HTR-8/SVneo (cell line): ENCODE measurements at regions not wholly inside any gene's neighbourhood (a gene's known extent, or its start where the extent isn't known, plus 50 kb on each side); places are given as distances from the start of the nearest gene placed in this dataset.
"Not testable (repeated sequence)": the region's sequence is repeated elsewhere in the genome, so short reads cannot be mapped to it uniquely, and the experiment has no call there.

Experiments used
- DNase-seq: peaks from one replicate; pipeline ENCODE4 v3.0.0; 2011; ENCODE audit warnings: low spot score, mixed read lengths; ENCODE audit not compliant: insufficient read length
- FAIRE-seq: peaks from 2 replicates; lab custom pipeline; 2011; peaks lifted over from hg19 to GRCh38; lab: Jason Lieb, UNC

DNA sequence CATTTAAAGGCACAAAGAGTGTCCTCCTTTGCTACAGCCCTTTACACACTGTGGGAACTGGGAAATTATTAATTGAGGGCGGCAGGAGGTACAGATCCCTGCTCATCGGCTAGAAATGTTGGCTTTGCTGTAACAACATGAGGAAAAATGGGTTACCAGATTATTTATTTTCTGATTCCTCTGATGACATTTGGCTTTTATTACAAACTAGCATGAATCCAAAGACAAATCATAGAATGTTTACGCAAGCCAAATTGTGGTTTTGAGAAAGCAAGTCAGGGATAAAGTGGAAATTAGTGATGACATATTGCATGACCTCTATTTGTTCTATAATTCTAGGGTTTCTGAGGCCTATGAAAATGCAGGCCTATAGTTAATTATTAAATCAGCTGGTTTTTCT, 126.1 kb upstream of the TMEM196 start:
- no peak for DNase-seq
- no peak for FAIRE-seq

GRCh38 chr7:19882893-19883292, 109.5 kb upstream of the TMEM196 start:
- FAIRE-seq, DNase-seq: not testable (repeated sequence)

DNA sequence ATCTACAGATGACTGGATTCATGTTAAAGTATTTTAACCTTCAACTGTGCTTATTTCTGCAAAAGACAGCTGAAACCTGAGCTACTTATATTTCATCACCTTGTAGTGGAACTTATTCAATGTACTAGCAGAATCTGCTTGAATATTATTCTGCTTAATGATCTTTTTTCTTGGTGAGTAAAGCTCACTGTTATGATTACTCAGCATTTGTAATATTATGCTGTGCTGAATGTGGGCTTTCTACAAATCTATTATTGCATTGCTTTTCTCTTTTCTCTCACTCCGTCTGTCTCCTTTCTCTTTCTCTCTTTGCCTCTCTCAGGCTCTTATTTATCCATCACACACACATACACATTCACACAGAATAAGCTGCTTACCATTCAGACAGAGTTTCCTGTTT, 98.7 kb upstream of the TMEM196 start:
- FAIRE-seq: no peak
- no peak for DNase-seq

- no peak for DNase-seq
- no peak for FAIRE-seq
These were observed 97.7 kb upstream of the TMEM196 start for GRCh38 chr7:19871102-19871501.

DNA sequence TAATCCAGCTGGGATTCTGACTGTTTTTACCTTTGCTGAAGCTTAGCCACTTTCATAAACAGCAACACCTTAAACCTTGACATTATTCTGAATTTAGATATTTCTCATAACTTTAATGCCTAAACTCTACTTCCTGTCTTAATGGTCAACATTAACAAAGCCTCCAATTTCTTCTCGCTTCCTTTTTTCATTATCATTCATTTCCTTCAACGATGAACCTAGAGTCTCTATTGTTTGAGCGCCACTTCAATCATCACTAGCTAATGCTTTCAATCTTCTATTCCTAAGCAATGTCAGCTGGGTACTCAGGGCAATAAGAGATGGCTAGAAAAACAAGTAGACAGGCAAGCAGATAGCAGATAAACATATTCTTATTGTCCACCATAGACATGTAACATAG, 96.6 kb upstream of the TMEM196 start:
- no peak for DNase-seq
- FAIRE-seq: no peak

DNA sequence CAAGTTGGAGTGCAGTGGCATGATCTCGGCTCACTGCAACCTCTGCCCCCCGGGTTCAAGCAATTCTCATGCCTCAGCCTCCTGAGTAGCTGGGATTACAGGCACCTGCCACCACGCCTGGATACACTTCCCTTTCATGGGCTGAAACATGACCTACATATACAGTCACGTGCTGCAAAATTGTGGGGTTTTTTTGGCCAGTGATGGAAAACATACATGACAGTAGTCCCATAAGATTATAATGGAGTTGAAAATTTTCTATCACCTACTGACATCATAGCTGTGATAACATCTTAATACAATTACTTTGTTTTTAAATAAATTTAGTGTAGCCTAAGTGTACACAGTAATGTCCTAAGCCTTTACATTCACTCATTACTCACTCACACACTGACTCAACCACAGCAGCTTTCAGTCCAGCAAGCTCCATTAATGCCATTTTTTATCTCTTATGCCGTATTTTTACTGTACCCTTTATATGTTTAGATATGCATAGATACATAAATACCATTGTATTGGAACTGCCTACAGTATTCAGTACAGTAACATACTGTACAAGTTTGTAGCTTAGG, 79.9 kb upstream of the TMEM196 start:
- DNase-seq (no peak), FAIRE-seq (no peak)

DNA sequence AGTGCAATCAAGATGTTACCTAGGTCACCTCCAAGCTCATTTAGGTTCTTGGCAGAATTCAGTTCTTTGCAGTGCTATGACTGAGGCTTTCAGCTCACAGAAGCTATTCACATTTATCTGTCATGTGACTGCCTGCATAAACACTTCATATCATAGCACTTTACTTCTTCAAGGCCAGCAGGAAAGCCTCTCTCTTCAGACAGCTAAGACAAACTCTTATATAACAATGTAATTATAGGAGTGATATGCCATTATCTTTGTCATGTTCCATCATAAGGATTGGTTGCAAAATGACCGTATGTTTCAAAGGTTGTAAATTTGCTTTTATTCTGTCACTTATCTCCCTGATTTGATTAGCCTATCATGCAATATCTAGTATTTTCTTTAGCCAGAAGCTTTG, 78.8 kb upstream of the TMEM196 start:
- FAIRE-seq: no peak

DNA sequence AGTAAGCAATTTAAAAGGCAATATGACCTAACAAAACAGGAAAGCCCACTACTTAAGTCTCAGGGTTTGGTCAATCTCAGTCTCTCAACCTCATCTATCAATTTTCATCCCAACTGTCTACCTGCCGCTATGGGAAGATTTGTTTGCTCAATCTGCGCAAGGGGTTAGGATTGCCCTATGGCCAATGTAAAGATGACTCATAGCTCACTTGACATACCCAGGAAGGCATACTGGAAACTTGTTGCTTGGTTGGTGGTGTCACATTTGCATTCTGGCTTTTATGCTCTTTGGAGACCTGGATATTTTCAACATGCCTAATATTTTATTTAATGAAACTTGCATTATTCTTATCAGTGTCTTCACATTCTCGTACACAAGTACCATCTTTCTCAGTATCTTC, 78.1 kb upstream of the TMEM196 start:
- DNase-seq (no peak), FAIRE-seq (no peak)

More for the DNA sequence above, 78.8 kb upstream of the TMEM196 start:
- no peak for DNase-seq

DNA sequence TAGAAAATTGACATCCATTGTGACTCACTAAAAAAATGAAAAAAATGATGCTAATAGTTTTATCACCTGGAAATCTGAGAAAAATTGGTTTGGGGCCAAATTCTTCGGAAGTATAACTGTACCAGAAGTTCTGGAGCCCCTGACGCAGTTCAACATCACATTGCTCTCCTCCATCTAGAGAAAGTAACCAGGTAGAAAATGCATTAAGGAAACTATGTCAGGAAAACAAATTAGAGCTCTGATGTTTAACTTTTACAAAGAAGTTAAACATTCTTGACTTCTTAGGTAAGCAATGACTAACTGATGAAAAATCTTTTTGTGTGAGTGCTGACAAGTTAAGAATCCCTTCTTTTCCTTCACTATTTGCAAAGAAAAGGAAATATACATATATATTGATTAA, 61.1 kb upstream of the TMEM196 start:
- no peak for FAIRE-seq
- no peak for DNase-seq

DNA sequence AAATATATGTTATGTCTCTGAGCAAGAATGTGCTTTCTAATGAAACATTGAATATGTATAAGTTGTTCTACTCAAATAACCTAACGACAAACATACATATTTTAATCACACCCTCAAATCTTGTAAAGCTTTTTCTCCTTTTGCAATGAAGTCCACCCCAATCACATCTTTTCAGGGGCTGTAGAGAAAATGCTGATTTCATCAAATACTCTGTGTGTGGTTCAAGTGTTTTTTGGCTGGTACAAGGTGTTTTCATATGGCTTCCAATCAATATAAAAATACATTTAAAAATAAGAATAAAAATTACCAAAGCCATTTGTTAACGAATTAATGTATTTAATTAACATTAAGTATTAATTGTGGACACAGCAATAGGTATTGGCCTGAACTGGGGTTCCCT, 57.2 kb upstream of the TMEM196 start:
- DNase-seq (no peak), FAIRE-seq (no peak)
